OCI-LY3 (cell line): ENCODE measurements at regions not wholly inside any gene's neighbourhood (a gene's known extent, or its start where the extent isn't known, plus 50 kb on each side); places are given as distances from the start of the nearest gene placed in this dataset.

Experiments used
- H2AFZ ChIP-seq: fragments of 200-600, 300-600 bp; shearing (Covaris generic); 2 replicates; pipeline ENCODE4 v1.6.0; 2014; ENCODE audit warnings: antibody characterized with exemption, low read depth, low read length
- H3K27ac ChIP-seq: fragments of 200-600, 300-600 bp; sonication (generic); 2 replicates; pipeline ENCODE4 v1.5.1; 2014; ENCODE audit warnings: mild to moderate bottlenecking, low read length, moderate library complexity, mixed read lengths
- H3K27me3 ChIP-seq: fragments of 200-600, 300-600 bp; sonication (generic); 2 replicates; pipeline ENCODE4 v1.6.1; 2014; ENCODE audit warnings: low read depth, low read length, mixed read lengths
- H3K36me3 ChIP-seq: fragments of 200-600, 300-600 bp; sonication (generic); replicated peaks from 2 replicates; pipeline ENCODE3; 2014; ENCODE audit warnings: low read depth, low read length, mixed read lengths
- H3K4me1 ChIP-seq: fragments of 300-600, 200-600 bp; sonication (generic); 2 replicates; pipeline ENCODE4 v1.6.1; 2014; ENCODE audit warnings: low read length, mixed read lengths
- H3K4me2 ChIP-seq: fragments of 200-600, 300-600 bp; sonication (generic); 2 replicates; pipeline ENCODE4 v1.6.1; 2014; ENCODE audit warnings: low read length, mixed read lengths
- H3K4me3 ChIP-seq: fragments of 300-600, 200-600 bp; sonication (generic); 2 replicates; pipeline ENCODE4 v1.5.1; 2014; ENCODE audit warnings: antibody characterized with exemption, mild to moderate bottlenecking, low read length, moderate library complexity
- H3K79me2 ChIP-seq: fragments of 300-600, 200-600 bp; shearing (Covaris generic); 2 replicates; pipeline ENCODE4 v1.6.1; 2014; ENCODE audit warnings: mild to moderate bottlenecking, low read length, mixed read lengths
- H3K9ac ChIP-seq: fragments of 300-600, 200-600 bp; shearing (Covaris generic); 2 replicates; pipeline ENCODE4 v1.6.0; 2014; ENCODE audit warnings: mild to moderate bottlenecking, low read length, moderate library complexity
- H3K9me3 ChIP-seq: fragments of 200-600, 300-600 bp; shearing (Covaris generic); 2 replicates; pipeline ENCODE4 v1.6.1; 2014; ENCODE audit warnings: low read length, mixed read lengths; ENCODE audit not compliant: insufficient read depth
- H4K20me1 ChIP-seq: fragments of 200-600, 300-600 bp; sonication (generic); 2 replicates; pipeline ENCODE4 v1.6.1; 2016; ENCODE audit warnings: low read length, mixed read lengths; ENCODE audit not compliant: insufficient read depth
- EZH2phosphoT487 ChIP-seq: fragments of 200-600 bp; shearing (Covaris generic); IDR thresholded peaks from 2 replicates; pipeline ENCODE4 v1.6.1; 2018; ENCODE audit warnings: antibody characterized with exemption, mixed run types, low read depth
- TF ChIP-seq, protein P1 (sequence below): fragments of 200-600, 300-600 bp; sonication (generic); IDR thresholded peaks from 2 replicates; pipeline ENCODE4 v1.5.1; 2014; ENCODE audit warnings: antibody characterized with exemption, low read length, low read depth

DNA sequence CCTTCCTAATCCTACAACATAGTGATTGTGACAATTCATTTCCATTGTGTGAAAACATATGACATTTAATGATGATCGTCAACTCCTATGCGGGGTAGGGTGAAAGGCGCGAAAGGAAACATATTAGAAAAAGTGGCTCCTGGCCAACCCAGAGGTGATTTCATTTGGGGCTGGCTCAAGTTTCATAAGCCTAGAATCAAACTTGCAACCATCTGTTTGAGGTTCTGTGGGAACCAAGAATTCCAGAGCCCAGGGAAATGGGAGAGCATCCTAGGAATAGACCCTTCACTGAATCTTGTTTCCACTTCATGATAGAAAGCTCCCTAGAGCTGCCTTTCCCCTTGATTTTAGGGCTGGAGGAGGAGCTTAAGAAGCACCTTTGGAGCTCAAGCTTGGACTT, 101.3 kb upstream of the EGFL6 start:
- peaks cover 5% of the 10 kb centered on the region for H3K4me1 ChIP-seq
- no peaks in the 10 kb centered on the region for H3K9me3 ChIP-seq
- TF ChIP-seq, protein P1, sequence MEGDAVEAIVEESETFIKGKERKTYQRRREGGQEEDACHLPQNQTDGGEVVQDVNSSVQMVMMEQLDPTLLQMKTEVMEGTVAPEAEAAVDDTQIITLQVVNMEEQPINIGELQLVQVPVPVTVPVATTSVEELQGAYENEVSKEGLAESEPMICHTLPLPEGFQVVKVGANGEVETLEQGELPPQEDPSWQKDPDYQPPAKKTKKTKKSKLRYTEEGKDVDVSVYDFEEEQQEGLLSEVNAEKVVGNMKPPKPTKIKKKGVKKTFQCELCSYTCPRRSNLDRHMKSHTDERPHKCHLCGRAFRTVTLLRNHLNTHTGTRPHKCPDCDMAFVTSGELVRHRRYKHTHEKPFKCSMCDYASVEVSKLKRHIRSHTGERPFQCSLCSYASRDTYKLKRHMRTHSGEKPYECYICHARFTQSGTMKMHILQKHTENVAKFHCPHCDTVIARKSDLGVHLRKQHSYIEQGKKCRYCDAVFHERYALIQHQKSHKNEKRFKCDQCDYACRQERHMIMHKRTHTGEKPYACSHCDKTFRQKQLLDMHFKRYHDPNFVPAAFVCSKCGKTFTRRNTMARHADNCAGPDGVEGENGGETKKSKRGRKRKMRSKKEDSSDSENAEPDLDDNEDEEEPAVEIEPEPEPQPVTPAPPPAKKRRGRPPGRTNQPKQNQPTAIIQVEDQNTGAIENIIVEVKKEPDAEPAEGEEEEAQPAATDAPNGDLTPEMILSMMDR = no peak
- TF ChIP-seq EZH2phosphoT487 = no peak
- H3K9ac ChIP-seq = no peak overlapping the region
- no peaks in the 10 kb centered on the region for H4K20me1 ChIP-seq
- no peaks in the 10 kb centered on the region for H3K36me3 ChIP-seq
- H3K4me3 ChIP-seq = no peak overlapping the region
- H3K79me2 ChIP-seq = no peaks in the 10 kb centered on the region
- H3K4me2 ChIP-seq = no peak overlapping the region
- no peak overlapping the region for H2AFZ ChIP-seq
- H3K27ac ChIP-seq = no peak overlapping the region
- H3K27me3 ChIP-seq = no peaks in the 10 kb centered on the region

DNA sequence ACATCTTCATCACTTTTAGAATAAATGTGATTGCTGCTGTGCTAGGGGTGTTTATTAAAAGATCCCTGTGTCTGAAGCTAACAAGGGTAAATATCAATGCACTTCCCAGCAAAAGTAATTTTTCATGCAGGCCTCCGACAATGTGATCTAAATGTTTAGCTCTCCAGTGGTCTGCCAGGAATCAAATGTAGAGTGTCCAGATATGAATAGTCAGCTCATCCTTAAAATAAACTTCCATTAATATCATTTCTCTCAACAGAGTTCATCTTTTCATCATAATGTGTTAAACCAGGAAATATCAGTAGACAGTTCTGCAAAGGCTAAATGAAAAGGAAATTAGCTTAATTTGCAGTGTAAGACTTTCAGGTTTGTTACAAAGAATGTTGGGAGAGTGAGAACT, 102.2 kb upstream of the EGFL6 start:
- no peak overlapping the region for H3K9ac ChIP-seq
- H3K4me1 ChIP-seq = no peaks in the 10 kb centered on the region
- H3K27ac ChIP-seq = no peak overlapping the region
- no peak overlapping the region for H2AFZ ChIP-seq
- no peaks in the 10 kb centered on the region for H3K79me2 ChIP-seq
- H3K4me2 ChIP-seq = no peak overlapping the region
- H4K20me1 ChIP-seq = no peaks in the 10 kb centered on the region
- H3K4me3 ChIP-seq = no peak overlapping the region
- no peaks in the 10 kb centered on the region for H3K36me3 ChIP-seq
- TF ChIP-seq, protein P1 = no peak
- TF ChIP-seq EZH2phosphoT487 = no peak
- H3K27me3 ChIP-seq = no peaks in the 10 kb centered on the region
- no peaks in the 10 kb centered on the region for H3K9me3 ChIP-seq

DNA sequence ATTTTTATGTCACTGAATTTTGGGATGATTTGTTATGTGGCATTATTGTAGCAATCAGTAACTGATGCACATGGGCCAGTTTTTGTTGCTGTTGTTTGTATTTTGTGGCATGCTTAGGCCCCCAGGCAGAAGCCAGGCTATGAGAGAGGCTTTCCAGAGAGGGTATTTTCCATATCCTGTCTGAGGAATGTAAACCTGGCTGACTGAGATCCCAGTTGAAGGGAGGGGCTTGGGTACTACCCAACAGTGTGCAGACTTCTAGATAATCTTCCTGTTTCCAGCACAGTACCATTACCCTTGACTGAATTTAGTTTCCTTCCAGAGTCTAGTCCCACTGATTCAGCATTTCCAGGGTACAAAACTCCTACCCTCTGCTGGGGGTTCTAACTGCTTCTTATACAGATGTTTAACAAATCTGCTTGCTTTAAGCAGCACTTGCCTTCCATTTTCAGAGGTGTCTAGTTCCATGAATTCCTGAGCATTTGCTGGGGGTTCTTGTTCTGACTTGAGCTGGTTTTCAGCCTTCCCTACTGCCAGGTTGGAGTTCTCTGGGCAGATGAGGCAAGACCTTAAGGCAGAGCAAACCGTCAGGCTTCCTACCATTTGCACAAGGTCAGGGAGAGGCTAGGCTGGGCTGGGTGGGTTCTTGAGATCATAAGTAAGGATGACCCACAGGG, 104.7 kb upstream of the EGFL6 start:
- H3K9me3 ChIP-seq = no peaks in the 10 kb centered on the region
- H3K9ac ChIP-seq = no peak overlapping the region
- H3K79me2 ChIP-seq = no peaks in the 10 kb centered on the region
- H3K27me3 ChIP-seq = no peaks in the 10 kb centered on the region
- no peak for TF ChIP-seq EZH2phosphoT487
- TF ChIP-seq, protein P1 = no peak
- H2AFZ ChIP-seq = no peak overlapping the region
- no peaks in the 10 kb centered on the region for H3K36me3 ChIP-seq
- no peak overlapping the region for H3K27ac ChIP-seq
- no peaks in the 10 kb centered on the region for H3K4me1 ChIP-seq
- H3K4me3 ChIP-seq = no peak overlapping the region
- no peak overlapping the region for H3K4me2 ChIP-seq
- no peaks in the 10 kb centered on the region for H4K20me1 ChIP-seq

DNA sequence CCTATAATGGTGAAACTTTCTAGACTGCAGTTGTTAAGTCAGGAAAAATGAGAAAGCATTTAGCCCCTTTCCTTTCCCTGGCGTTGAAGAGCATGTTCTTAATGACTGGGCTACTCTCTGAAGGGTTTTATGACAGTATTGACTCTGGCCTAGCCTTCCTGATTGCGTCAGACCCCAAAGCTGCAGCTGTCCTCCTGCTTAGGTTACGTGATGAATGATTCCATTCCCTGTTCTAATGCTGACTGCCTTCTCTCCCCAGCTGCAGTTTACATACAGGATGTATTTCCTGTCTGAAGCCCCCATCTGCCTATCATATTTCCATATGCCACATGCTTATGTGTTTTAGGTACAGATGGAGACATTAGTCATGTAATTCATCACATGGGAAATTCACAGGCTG, 105.8 kb upstream of the EGFL6 start:
- H3K9ac ChIP-seq = no peak overlapping the region
- no peak overlapping the region for H3K27ac ChIP-seq
- H2AFZ ChIP-seq = no peak overlapping the region

More for the DNA sequence above, 105.8 kb upstream of the EGFL6 start:
- Histone ChIP-seq H3K36me3 (no peaks in the 10 kb centered on the region), H3K9me3 (no peaks in the 10 kb centered on the region), H3K4me2 (no peak overlapping the region), H4K20me1 (no peaks in the 10 kb centered on the region), H3K4me1 (no peaks in the 10 kb centered on the region), H3K27me3 (no peaks in the 10 kb centered on the region), H3K79me2 (no peaks in the 10 kb centered on the region), H3K4me3 (no peak overlapping the region)
- TF ChIP-seq, protein P1 = no peak
- no peak for TF ChIP-seq EZH2phosphoT487
